HEK293T (cell line): ENCODE measurements at regions not wholly inside any gene's neighbourhood (a gene's known extent, or its start where the extent isn't known, plus 50 kb on each side); places are given as distances from the start of the nearest gene placed in this dataset.

Experiments
- ARNT ChIP-seq: fragments of 450-650 bp; IDR thresholded peaks from 2 replicates; pipeline ENCODE4 v1.6.1; 2017; ENCODE audit warnings: mild to moderate bottlenecking
- CTBP1 ChIP-seq: fragments of 450-650 bp; IDR thresholded peaks from 2 replicates; pipeline ENCODE4 v1.6.1; 2016; ENCODE audit warnings: borderline replicate concordance
- ELF4 ChIP-seq: fragments of 450-650 bp; IDR thresholded peaks from 2 replicates; pipeline ENCODE4 v1.6.1; 2017; ENCODE audit warnings: antibody characterized with exemption
- FOXA1 ChIP-seq: fragments of 450-650 bp; IDR thresholded peaks from 2 replicates; pipeline ENCODE4 v1.6.1; 2016; ENCODE audit warnings: mild to moderate bottlenecking
- FOXK2 ChIP-seq: fragments of 450-650 bp; IDR thresholded peaks from 2 replicates; pipeline ENCODE4 v1.6.1; 2016; ENCODE audit warnings: mild to moderate bottlenecking
- FOXM1 ChIP-seq: fragments of 450-650 bp; IDR thresholded peaks from 2 replicates; pipeline ENCODE4 v1.6.1; 2017; ENCODE audit warnings: mild to moderate bottlenecking, borderline replicate concordance
- HDGF ChIP-seq: fragments of 450-650 bp; IDR thresholded peaks from 2 replicates; pipeline ENCODE4 v1.6.1; 2017; ENCODE audit warnings: antibody characterized with exemption, borderline replicate concordance
- NFRKB ChIP-seq: fragments of 450-650 bp; IDR thresholded peaks from 2 replicates; pipeline ENCODE4 v1.6.1; 2016; ENCODE audit warnings: mild to moderate bottlenecking, moderate library complexity
- TARDBP ChIP-seq: fragments of 450-650 bp; IDR thresholded peaks from 2 replicates; pipeline ENCODE4 v1.6.1; 2016
- ZNF384 ChIP-seq: fragments of 450-650 bp; IDR thresholded peaks from 2 replicates; pipeline ENCODE4 v1.6.1; 2016
- TF ChIP-seq, protein P1 (sequence below): fragments of 450-650 bp; IDR thresholded peaks from 2 replicates; pipeline ENCODE4 v1.6.1; 2016

DNA sequence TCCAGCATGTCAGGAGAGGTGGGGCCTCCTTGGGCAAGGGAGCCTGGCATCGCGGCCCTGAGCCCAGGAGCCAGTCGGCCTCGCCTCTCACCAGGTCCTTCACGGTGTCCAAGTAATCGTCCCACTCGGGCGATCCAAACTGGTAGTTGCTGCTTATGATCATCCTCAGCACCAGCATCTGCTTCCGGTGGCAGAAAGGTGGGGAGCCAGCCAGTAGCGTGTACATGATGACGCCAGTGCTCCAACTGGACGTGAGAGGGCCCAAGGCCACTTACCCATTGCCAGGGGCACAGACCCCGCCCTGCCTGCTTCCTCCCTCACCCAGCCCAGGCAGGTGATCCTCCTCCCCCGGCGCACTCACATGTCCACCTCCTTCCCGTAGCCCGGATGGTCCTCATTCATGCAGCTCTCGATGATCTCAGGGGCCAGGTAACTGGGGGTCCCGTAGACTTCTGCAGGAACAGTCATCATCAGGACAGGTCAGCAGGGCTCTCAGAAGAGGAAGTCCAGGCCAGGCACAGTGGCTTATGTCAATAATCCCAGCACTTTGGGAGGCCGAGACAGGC is 214.7 kb downstream of the OR4C45 start:
- TF ChIP-seq FOXK2 (no peak), NFRKB (no peak), ELF4 (no peak), TARDBP (no peak), CTBP1 (no peak), FOXM1 (no peak), ZNF384 (no peak), FOXA1 (no peak), ARNT (no peak), HDGF (no peak)
- TF ChIP-seq, protein P1, sequence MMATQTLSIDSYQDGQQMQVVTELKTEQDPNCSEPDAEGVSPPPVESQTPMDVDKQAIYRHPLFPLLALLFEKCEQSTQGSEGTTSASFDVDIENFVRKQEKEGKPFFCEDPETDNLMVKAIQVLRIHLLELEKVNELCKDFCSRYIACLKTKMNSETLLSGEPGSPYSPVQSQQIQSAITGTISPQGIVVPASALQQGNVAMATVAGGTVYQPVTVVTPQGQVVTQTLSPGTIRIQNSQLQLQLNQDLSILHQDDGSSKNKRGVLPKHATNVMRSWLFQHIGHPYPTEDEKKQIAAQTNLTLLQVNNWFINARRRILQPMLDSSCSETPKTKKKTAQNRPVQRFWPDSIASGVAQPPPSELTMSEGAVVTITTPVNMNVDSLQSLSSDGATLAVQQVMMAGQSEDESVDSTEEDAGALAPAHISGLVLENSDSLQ: no peak
